ENCODE measurements at regions not wholly inside any gene's neighbourhood (a gene's known extent, or its start where the extent isn't known, plus 50 kb on each side); places are given as distances from the start of the nearest gene placed in this dataset.

DNA sequence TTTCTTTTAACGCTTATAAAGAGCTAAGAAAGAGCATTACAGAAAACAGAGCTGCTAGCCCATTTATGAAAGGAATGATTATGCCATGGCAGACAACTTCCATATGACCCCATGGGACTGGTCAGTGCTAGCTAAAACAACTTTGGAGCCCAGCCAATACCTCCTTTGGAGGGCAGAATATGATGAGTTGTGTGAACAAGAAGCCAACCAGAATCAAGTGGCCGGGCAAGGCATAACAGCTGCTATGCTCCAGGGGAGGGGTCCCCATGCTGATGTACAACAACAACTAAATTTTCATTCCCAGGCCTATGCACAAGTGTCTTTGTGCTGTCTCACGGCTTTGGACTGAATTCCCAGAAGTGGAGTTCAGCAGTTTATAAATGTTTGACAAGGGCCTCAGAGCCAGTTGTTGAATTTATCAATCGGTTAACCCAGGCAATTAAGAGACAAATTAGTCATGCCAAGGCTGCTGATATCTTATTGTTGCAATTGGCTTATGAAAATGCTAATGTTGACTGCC, 65.0 kb upstream of the ASCC3 start:
- TF ChIP-seq, protein P1, sequence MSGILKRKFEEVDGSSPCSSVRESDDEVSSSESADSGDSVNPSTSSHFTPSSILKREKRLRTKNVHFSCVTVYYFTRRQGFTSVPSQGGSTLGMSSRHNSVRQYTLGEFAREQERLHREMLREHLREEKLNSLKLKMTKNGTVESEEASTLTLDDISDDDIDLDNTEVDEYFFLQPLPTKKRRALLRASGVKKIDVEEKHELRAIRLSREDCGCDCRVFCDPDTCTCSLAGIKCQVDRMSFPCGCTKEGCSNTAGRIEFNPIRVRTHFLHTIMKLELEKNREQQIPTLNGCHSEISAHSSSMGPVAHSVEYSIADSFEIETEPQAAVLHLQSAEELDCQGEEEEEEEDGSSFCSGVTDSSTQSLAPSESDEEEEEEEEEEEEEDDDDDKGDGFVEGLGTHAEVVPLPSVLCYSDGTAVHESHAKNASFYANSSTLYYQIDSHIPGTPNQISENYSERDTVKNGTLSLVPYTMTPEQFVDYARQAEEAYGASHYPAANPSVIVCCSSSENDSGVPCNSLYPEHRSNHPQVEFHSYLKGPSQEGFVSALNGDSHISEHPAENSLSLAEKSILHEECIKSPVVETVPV (CRISPR knock-in tag; IDR thresholded peaks at IDR 0.05): no peak
- TF ChIP-seq CSDC2 (CRISPR knock-in tag; IDR thresholded peaks at IDR 0.05): no peak
- TF ChIP-seq SNAI2 (CRISPR knock-in tag; IDR thresholded peaks at IDR 0.05): no peak
- TF ChIP-seq RARB (CRISPR knock-in tag; IDR thresholded peaks at IDR 0.05): no peak
- no peak for TF ChIP-seq ZNF565 (CRISPR knock-in tag; conservative IDR thresholded peaks at IDR 0.05; ENCODE audit: low read depth)
- TF ChIP-seq ZFP30 (CRISPR knock-in tag; IDR thresholded peaks at IDR 0.05): no peak
- TF ChIP-seq, protein P2, sequence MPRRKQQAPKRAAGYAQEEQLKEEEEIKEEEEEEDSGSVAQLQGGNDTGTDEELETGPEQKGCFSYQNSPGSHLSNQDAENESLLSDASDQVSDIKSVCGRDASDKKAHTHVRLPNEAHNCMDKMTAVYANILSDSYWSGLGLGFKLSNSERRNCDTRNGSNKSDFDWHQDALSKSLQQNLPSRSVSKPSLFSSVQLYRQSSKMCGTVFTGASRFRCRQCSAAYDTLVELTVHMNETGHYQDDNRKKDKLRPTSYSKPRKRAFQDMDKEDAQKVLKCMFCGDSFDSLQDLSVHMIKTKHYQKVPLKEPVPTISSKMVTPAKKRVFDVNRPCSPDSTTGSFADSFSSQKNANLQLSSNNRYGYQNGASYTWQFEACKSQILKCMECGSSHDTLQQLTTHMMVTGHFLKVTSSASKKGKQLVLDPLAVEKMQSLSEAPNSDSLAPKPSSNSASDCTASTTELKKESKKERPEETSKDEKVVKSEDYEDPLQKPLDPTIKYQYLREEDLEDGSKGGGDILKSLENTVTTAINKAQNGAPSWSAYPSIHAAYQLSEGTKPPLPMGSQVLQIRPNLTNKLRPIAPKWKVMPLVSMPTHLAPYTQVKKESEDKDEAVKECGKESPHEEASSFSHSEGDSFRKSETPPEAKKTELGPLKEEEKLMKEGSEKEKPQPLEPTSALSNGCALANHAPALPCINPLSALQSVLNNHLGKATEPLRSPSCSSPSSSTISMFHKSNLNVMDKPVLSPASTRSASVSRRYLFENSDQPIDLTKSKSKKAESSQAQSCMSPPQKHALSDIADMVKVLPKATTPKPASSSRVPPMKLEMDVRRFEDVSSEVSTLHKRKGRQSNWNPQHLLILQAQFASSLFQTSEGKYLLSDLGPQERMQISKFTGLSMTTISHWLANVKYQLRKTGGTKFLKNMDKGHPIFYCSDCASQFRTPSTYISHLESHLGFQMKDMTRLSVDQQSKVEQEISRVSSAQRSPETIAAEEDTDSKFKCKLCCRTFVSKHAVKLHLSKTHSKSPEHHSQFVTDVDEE (CRISPR knock-in tag; IDR thresholded peaks at IDR 0.05): no peak
- no peak for TF ChIP-seq TOX (CRISPR knock-in tag; IDR thresholded peaks at IDR 0.05; ENCODE audit: borderline replicate concordance)
- TF ChIP-seq ISL1 (CRISPR knock-in tag; IDR thresholded peaks at IDR 0.05): no peak
- TF ChIP-seq, protein P3, sequence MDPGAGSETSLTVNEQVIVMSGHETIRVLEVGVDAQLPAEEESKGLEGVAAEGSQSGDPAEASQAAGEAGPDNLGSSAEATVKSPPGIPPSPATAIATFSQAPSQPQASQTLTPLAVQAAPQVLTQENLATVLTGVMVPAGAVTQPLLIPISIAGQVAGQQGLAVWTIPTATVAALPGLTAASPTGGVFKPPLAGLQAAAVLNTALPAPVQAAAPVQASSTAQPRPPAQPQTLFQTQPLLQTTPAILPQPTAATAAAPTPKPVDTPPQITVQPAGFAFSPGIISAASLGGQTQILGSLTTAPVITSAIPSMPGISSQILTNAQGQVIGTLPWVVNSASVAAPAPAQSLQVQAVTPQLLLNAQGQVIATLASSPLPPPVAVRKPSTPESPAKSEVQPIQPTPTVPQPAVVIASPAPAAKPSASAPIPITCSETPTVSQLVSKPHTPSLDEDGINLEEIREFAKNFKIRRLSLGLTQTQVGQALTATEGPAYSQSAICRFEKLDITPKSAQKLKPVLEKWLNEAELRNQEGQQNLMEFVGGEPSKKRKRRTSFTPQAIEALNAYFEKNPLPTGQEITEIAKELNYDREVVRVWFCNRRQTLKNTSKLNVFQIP (CRISPR knock-in tag; IDR thresholded peaks at IDR 0.05; ENCODE audit: borderline replicate concordance, low read depth): no peak
- TF ChIP-seq, protein P4, sequence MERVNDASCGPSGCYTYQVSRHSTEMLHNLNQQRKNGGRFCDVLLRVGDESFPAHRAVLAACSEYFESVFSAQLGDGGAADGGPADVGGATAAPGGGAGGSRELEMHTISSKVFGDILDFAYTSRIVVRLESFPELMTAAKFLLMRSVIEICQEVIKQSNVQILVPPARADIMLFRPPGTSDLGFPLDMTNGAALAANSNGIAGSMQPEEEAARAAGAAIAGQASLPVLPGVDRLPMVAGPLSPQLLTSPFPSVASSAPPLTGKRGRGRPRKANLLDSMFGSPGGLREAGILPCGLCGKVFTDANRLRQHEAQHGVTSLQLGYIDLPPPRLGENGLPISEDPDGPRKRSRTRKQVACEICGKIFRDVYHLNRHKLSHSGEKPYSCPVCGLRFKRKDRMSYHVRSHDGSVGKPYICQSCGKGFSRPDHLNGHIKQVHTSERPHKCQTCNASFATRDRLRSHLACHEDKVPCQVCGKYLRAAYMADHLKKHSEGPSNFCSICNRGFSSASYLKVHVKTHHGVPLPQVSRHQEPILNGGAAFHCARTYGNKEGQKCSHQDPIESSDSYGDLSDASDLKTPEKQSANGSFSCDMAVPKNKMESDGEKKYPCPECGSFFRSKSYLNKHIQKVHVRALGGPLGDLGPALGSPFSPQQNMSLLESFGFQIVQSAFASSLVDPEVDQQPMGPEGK (CRISPR knock-in tag; IDR thresholded peaks at IDR 0.05; ENCODE audit: borderline replicate concordance): no peak
- no peak for TF ChIP-seq OSR1 (CRISPR knock-in tag; IDR thresholded peaks at IDR 0.05)
- TF ChIP-seq, protein P5, sequence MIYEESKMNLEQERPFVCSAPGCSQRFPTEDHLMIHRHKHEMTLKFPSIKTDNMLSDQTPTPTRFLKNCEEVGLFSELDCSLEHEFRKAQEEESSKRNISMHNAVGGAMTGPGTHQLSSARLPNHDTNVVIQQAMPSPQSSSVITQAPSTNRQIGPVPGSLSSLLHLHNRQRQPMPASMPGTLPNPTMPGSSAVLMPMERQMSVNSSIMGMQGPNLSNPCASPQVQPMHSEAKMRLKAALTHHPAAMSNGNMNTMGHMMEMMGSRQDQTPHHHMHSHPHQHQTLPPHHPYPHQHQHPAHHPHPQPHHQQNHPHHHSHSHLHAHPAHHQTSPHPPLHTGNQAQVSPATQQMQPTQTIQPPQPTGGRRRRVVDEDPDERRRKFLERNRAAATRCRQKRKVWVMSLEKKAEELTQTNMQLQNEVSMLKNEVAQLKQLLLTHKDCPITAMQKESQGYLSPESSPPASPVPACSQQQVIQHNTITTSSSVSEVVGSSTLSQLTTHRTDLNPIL (CRISPR knock-in tag; IDR thresholded peaks at IDR 0.05; ENCODE audit: low read depth): no peak
- TF ChIP-seq BACH2 (CRISPR knock-in tag; IDR thresholded peaks at IDR 0.05; ENCODE audit: borderline replicate concordance): no peak
